Lower leg skin (tissue), 3 donors: ENCODE measurements at regions not wholly inside any gene's neighbourhood (a gene's known extent, or its start where the extent isn't known, plus 50 kb on each side); places are given as distances from the start of the nearest gene placed in this dataset.
"Not testable (repeated sequence)": the region's sequence is repeated elsewhere in the genome, so short reads cannot be mapped to it uniquely, and the experiment has no call there.

Experiments used
- CTCF ChIP-seq, 3 donors: fragments of 450-650 bp; IDR thresholded peaks; one replicate each; pipeline ENCODE4 v1.5.1; 2016; ENCODE audit warnings: antibody characterized with exemption in 3 of 3, mild to moderate bottlenecking in 3 of 3, moderate library complexity in 2 of 3
- POLR2A ChIP-seq, 2 donors: fragments of 450-650 bp; IDR thresholded peaks; one replicate each; pipeline ENCODE4 v1.6.1; 2016 to 2017; ENCODE audit warnings: antibody characterized with exemption in 2 of 2, mild to moderate bottlenecking in 1 of 2, moderate library complexity in 1 of 2

- not testable (repeated sequence) for TF ChIP-seq CTCF, POLR2A (IDR thresholded peaks at IDR 0.05)
Measured at GRCh38 chr13:83642617-83643016, 239.7 kb downstream of the SLITRK1 start.
